ENCODE measurements at regions not wholly inside any gene's neighbourhood (a gene's known extent, or its start where the extent isn't known, plus 50 kb on each side); places are given as distances from the start of the nearest gene placed in this dataset.

- Histone ChIP-seq H3K4me1 (peaks cover 16% of the 10 kb centered on the region), H3K4me3 (no peak overlapping the region), H3K27ac (peak overlapping the region in 1 of 2 experiments; percentile 28; a peak in 2 of 6 replicates), H3K4me2 (peak overlapping the region; percentile 28), H3K9me3 (no peaks in the 10 kb centered on the region)
- TF ChIP-seq RCOR1 (IDR thresholded peaks at IDR 0.05; ENCODE audit: low read depth, low read length) (no peak), MAFK (IDR thresholded peaks at IDR 0.05; ENCODE audit: partially characterized antibody) (no peak)
- ChIA-PET CTCF (no interaction called here), POLR2A (no interaction called here)
- FAIRE-seq (no peak), DNase-seq (ENCODE audit: low read depth in 1 of 2, low spot score in 1 of 2) (peak in 1 of 2 experiments; percentile 40), ATAC-seq (peak in 1 of 2 experiments; percentile 45; a peak in 3 of 6 replicates)
- WGBS (ENCODE audit: missing lambda C conversion rate): 85% methylated on average over 14 of the region's 14 CpGs
Measured at GRCh38 chr2:120994301-120994995, 258.8 kb downstream of the GLI2 start.

GRCh38 chr2:120995152-120995551 is 259.5 kb downstream of the GLI2 start:
- CTCF ChIA-PET: no interaction called here
- Histone ChIP-seq H3K4me2 (no peak overlapping the region), H3K27ac (no peak overlapping the region), H3K4me1 (peaks cover 16% of the 10 kb centered on the region), H3K4me3 (no peak overlapping the region), H3K9me3 (no peaks in the 10 kb centered on the region)
- ATAC-seq (no peak), DNase-seq (ENCODE audit: low read depth in 1 of 2, low spot score in 1 of 2) (no peak), FAIRE-seq (no peak)
- TF ChIP-seq CBX8 (IDR thresholded peaks at IDR 0.05): no peak
- TF ChIP-seq EHMT2 (IDR thresholded peaks at IDR 0.05; ENCODE audit: low read depth): no peak
- no peak for TF ChIP-seq MAX (IDR thresholded peaks at IDR 0.05)
- no peak for TF ChIP-seq RAD21 (conservative IDR thresholded peaks at IDR 0.05 in 1 of 2, IDR thresholded peaks at IDR 0.05 in 1 of 2)
- TF ChIP-seq BCL3 (IDR thresholded peaks at IDR 0.05): no peak
- no peak for TF ChIP-seq NR3C1 (IDR thresholded peaks at IDR 0.05)
- no peak for TF ChIP-seq BHLHE40 (IDR thresholded peaks at IDR 0.05; ENCODE audit: low read depth, low read length)
- no peak for TF ChIP-seq ELK1 (IDR thresholded peaks at IDR 0.05; ENCODE audit: low read depth, low read length)
- no peak for TF ChIP-seq TFCP2L1 (CRISPR knock-in tag; IDR thresholded peaks at IDR 0.05)
- TF ChIP-seq RCOR1 (IDR thresholded peaks at IDR 0.05; ENCODE audit: low read depth, low read length): no peak
- no peak for TF ChIP-seq FOSB (CRISPR knock-in tag; IDR thresholded peaks at IDR 0.05)
- TF ChIP-seq FOSL2 (IDR thresholded peaks at IDR 0.05): no peak
- TF ChIP-seq FOSL2 (CRISPR knock-in tag; IDR thresholded peaks at IDR 0.05): no peak
- no peak for TF ChIP-seq MAFK (IDR thresholded peaks at IDR 0.05; ENCODE audit: partially characterized antibody)
- POLR2A ChIA-PET: no interaction called here
- WGBS (ENCODE audit: missing lambda C conversion rate): 92% methylated on average over 7 of the region's 7 CpGs

- H3K4me3 ChIP-seq: no peak overlapping the region
- H3K27ac ChIP-seq: no peak overlapping the region
- TF ChIP-seq FOXS1 (CRISPR knock-in tag; IDR thresholded peaks at IDR 0.05) (no peak), HMGXB4 (CRISPR knock-in tag; IDR thresholded peaks at IDR 0.05; ENCODE audit: borderline replicate concordance) (no peak), SMC3 (IDR thresholded peaks at IDR 0.05) (no peak), NPAS2 (CRISPR knock-in tag; IDR thresholded peaks at IDR 0.05; ENCODE audit: borderline replicate concordance) (no peak), TFCP2L1 (CRISPR knock-in tag; IDR thresholded peaks at IDR 0.05) (no peak), EP300 (IDR thresholded peaks at IDR 0.05) (no peak), POLR2A (IDR thresholded peaks at IDR 0.05; ENCODE audit: low read length) (no peak)
- ATAC-seq (no peak), DNase-seq (ENCODE audit: low read depth in 1 of 2, low spot score in 1 of 2) (no peak), FAIRE-seq (no peak)
- ChIA-PET POLR2A (no interaction called here), CTCF (no interaction called here)
- H3K9me3 ChIP-seq: no peaks in the 10 kb centered on the region
- peaks cover 16% of the 10 kb centered on the region for H3K4me1 ChIP-seq
- no peak overlapping the region for H3K4me2 ChIP-seq
- 95% methylated on average over 15 of the region's 15 CpGs for WGBS (ENCODE audit: missing lambda C conversion rate)
Measured at GRCh38 chr2:120995656-120996190, 260.1 kb downstream of the GLI2 start.
